H1 (cell line): ENCODE measurements at regions not wholly inside any gene's neighbourhood (a gene's known extent, or its start where the extent isn't known, plus 50 kb on each side); places are given as distances from the start of the nearest gene placed in this dataset.

Source experiments
- CTCF ChIA-PET: fragments of 300-600 bp; sonication (Branson Sonifier 250); formaldehyde crosslinking; loops from one replicate; lab custom pipeline; 2021; ENCODE audit not compliant: partially characterized antibody; lab: Charles Lee
- POLR2A ChIA-PET: fragments of 300-600 bp; sonication (Branson Sonifier 250); formaldehyde crosslinking; loops from one replicate; lab custom pipeline; 2021; ENCODE audit warnings: inconsistent platforms; ENCODE audit not compliant: partially characterized antibody; lab: Charles Lee
- DNase-seq, 2 experiments: peaks; one replicate each; pipeline versions ENCODE4 v3.0.0 to v3.0.0-alpha.2; 2010 to 2022; ENCODE audit warnings: low spot score in 2 of 2, low read depth in 1 of 2, mixed read lengths in 1 of 2
- FAIRE-seq: peaks from 2 replicates; lab custom pipeline; 2011; peaks lifted over from hg19 to GRCh38; lab: Jason Lieb, UNC
- H2AFZ ChIP-seq: 2 replicates; pipeline ENCODE4 v1.8.1; 2012; ENCODE audit warnings: low read length, inconsistent platforms
- H2AK5ac ChIP-seq: 2 replicates; pipeline ENCODE4 v1.6.1; 2013; ENCODE audit warnings: low read depth, low read length
- H2BK120ac ChIP-seq: replicated peaks from 2 replicates; pipeline ENCODE3; 2013; ENCODE audit warnings: low read depth, low read length, inconsistent platforms
- H2BK12ac ChIP-seq: 2 replicates; pipeline ENCODE4 v1.6.1; 2013; ENCODE audit warnings: low read depth, low read length
- H2BK15ac ChIP-seq: 2 replicates; pipeline ENCODE4 v1.6.1; 2013; ENCODE audit warnings: low read length
- H2BK20ac ChIP-seq: 2 replicates; pipeline ENCODE4 v1.6.1; 2013; ENCODE audit warnings: low read length
- H2BK5ac ChIP-seq: 2 replicates; pipeline ENCODE4 v1.6.1; 2013; ENCODE audit warnings: low read depth, low read length
- H3K14ac ChIP-seq: 2 replicates; pipeline ENCODE4 v1.6.1; 2013; ENCODE audit warnings: inconsistent platforms; ENCODE audit not compliant: insufficient read length
- H3K18ac ChIP-seq: 2 replicates; pipeline ENCODE4 v1.6.1; 2013; ENCODE audit warnings: low read length; ENCODE audit errors: extremely low read depth
- H3K23ac ChIP-seq: 2 replicates; pipeline ENCODE4 v1.6.1; 2013; ENCODE audit warnings: inconsistent platforms; ENCODE audit not compliant: insufficient read length
- H3K23me2 ChIP-seq: 2 replicates; pipeline ENCODE4 v1.6.1; 2013; ENCODE audit warnings: low read depth, low read length
- H3K27ac ChIP-seq: 2 replicates; pipeline ENCODE4 v1.6.1; 2011; ENCODE audit warnings: low read depth, low read length, inconsistent platforms
- H3K27me3 ChIP-seq, 4 experiments: replicated peaks in 1 of 4; 1 replicate in 1 of 4; 2 replicates in 3 of 4; pipeline versions ENCODE4 v1.6.1 to v1.8.1; 2011 to 2013; ENCODE audit warnings: low read length in 3 of 4, mild to moderate bottlenecking in 3 of 4, inconsistent platforms in 2 of 4, mixed read lengths in 2 of 4, moderate library complexity in 1 of 4; ENCODE audit not compliant: control insufficient read depth in 3 of 4, insufficient read depth in 3 of 4; ENCODE audit errors: extremely low read depth in 1 of 4
- H3K36me3 ChIP-seq, 4 experiments: 2 replicates each; pipeline versions ENCODE4 v1.6.1 to v1.8.1; 2011 to 2013; ENCODE audit warnings: mild to moderate bottlenecking in 4 of 4, low read length in 3 of 4, moderate library complexity in 2 of 4, control low read depth in 1 of 4, inconsistent platforms in 1 of 4; ENCODE audit not compliant: insufficient read depth in 4 of 4, control insufficient read depth in 2 of 4
- H3K4ac ChIP-seq: replicated peaks from 2 replicates; pipeline ENCODE3; 2013; ENCODE audit warnings: low read length, low read depth, mixed read lengths, inconsistent platforms; ENCODE audit not compliant: insufficient read length
- H3K4me1 ChIP-seq, 4 experiments: replicated peaks in 1 of 4; 1 replicate in 1 of 4; 2 replicates in 3 of 4; pipeline versions ENCODE4 v1.6.1 to v1.8.1; 2011 to 2013; ENCODE audit warnings: low read length in 3 of 4, inconsistent platforms in 2 of 4, mixed read lengths in 1 of 4; ENCODE audit not compliant: insufficient read depth in 4 of 4, control insufficient read depth in 3 of 4
- H3K4me2 ChIP-seq, 2 experiments: 2 replicates each; pipeline versions ENCODE4 v1.6.1 to v1.8.1; 2011 to 2013; ENCODE audit warnings: low read depth in 2 of 2, low read length in 2 of 2, control low read depth in 1 of 2, inconsistent platforms in 1 of 2, mild to moderate bottlenecking in 1 of 2; ENCODE audit not compliant: insufficient read depth in 1 of 2
- H3K4me3 ChIP-seq, 4 experiments: fragments of 200-600, 300-600 bp in 1 of 4; sonication (generic), shearing (Covaris generic), sonication (Bioruptor Twin) in 1 of 4; 2 replicates each; pipeline versions ENCODE4 v1.5.1 to v1.8.1; 2011 to 2016; ENCODE audit warnings: low read length in 4 of 4, low read depth in 3 of 4, control low read depth in 2 of 4, inconsistent platforms in 2 of 4, mild to moderate bottlenecking in 2 of 4, mixed read lengths in 1 of 4, moderate library complexity in 1 of 4; ENCODE audit not compliant: insufficient read depth in 2 of 4; ENCODE audit errors: extremely low read depth in 1 of 4
- H3K56ac ChIP-seq: replicated peaks from 2 replicates; pipeline ENCODE3; 2013; ENCODE audit warnings: low read depth, mild to moderate bottlenecking, mixed read lengths, low read length, inconsistent platforms; ENCODE audit not compliant: insufficient read length
- H3K79me1 ChIP-seq: 2 replicates; pipeline ENCODE4 v1.6.1; 2013; ENCODE audit warnings: low read depth, low read length, control low read depth
- H3K79me2 ChIP-seq, 2 experiments: 2 replicates each; pipeline versions ENCODE4 v1.6.1 to v1.8.1; 2012 to 2013; ENCODE audit warnings: low read length in 2 of 2, mild to moderate bottlenecking in 2 of 2, inconsistent platforms in 1 of 2; ENCODE audit not compliant: insufficient read depth in 2 of 2, control insufficient read depth in 1 of 2
- H3K9ac ChIP-seq, 4 experiments: replicated peaks in 1 of 4; 1 replicate in 1 of 4; 2 replicates in 3 of 4; pipeline versions ENCODE4 v1.6.1 to v1.8.1; 2011 to 2013; ENCODE audit warnings: low read depth in 3 of 4, low read length in 3 of 4, control low read depth in 2 of 4, mild to moderate bottlenecking in 2 of 4, moderate library complexity in 2 of 4, inconsistent platforms in 1 of 4; ENCODE audit errors: extremely low read depth in 1 of 4
- H3K9me3 ChIP-seq, 2 experiments: 2 replicates each; pipeline versions ENCODE4 v1.6.1 to v1.8.1; 2012 to 2013; ENCODE audit warnings: mild to moderate bottlenecking in 2 of 2, moderate library complexity in 2 of 2, control low read depth in 1 of 2, inconsistent platforms in 1 of 2, low read depth in 1 of 2, low read length in 1 of 2, mixed read lengths in 1 of 2; ENCODE audit not compliant: insufficient read depth in 2 of 2
- H4K20me1 ChIP-seq, 2 experiments: replicated peaks in 1 of 2; 2 replicates each; pipeline versions ENCODE3 to v1.8.1; 2011 to 2013; ENCODE audit warnings: inconsistent platforms in 2 of 2, low read length in 2 of 2, mild to moderate bottlenecking in 1 of 2; ENCODE audit not compliant: insufficient read depth in 2 of 2, control insufficient read depth in 1 of 2
- H4K5ac ChIP-seq: 2 replicates; pipeline ENCODE4 v1.6.1; 2013; ENCODE audit warnings: low read length, low read depth, mixed read lengths, inconsistent platforms; ENCODE audit not compliant: insufficient read length
- H4K8ac ChIP-seq: 2 replicates; pipeline ENCODE4 v1.8.0; 2013; ENCODE audit warnings: mild to moderate bottlenecking, moderate library complexity, low read length, inconsistent platforms; ENCODE audit not compliant: insufficient read depth; ENCODE audit errors: extremely low read depth
- H4K91ac ChIP-seq: replicated peaks from 2 replicates; pipeline ENCODE3; 2013; ENCODE audit warnings: low read length, mixed read lengths, inconsistent platforms; ENCODE audit not compliant: insufficient read length
- CEBPB ChIP-seq: IDR thresholded peaks from 2 replicates; pipeline ENCODE4 v1.6.1; 2012; ENCODE audit warnings: low read depth, low read length
- POU5F1 ChIP-seq: IDR thresholded peaks from 2 replicates; pipeline ENCODE4 v1.6.1; 2011; ENCODE audit warnings: low read depth, mild to moderate bottlenecking, low read length, moderate library complexity
- WGBS, 2 experiments: shearing (Covaris generic) in 1 of 2; methylation state at CpG; one replicate each; pipeline versions ENCODE4 v1.1.6 to v1.1.7; 2013 to 2015; ENCODE audit warnings: low lambda C conversion rate in 2 of 2, mixed read lengths in 2 of 2, inconsistent platforms in 1 of 2, low coverage in 1 of 2, missing lambda C conversion rate in 1 of 2; ENCODE audit not compliant: insufficient replicate concordance in 2 of 2, insufficient coverage in 1 of 2, insufficient read length in 1 of 2; ENCODE audit errors: extremely low coverage in 1 of 2, missing lambda C conversion rate in 1 of 2; 5-methylcytosine and 5-hydroxymethylcytosine counted together

- no peak for DNase-seq
Observed at GRCh38 chr6:74606582-74607071, 599.2 kb downstream of the COL12A1 start.

More at GRCh38 chr6:74606582-74607071, 599.2 kb downstream of the COL12A1 start:
- no peak overlapping the region for H2BK12ac ChIP-seq
- no peak overlapping the region for H3K4me2 ChIP-seq
- POLR2A ChIA-PET = no interaction called here
- no peak overlapping the region for H3K56ac ChIP-seq
- H3K4ac ChIP-seq = no peak overlapping the region
- CTCF ChIA-PET = no interaction called here
- H4K8ac ChIP-seq = no peak overlapping the region
- H3K27ac ChIP-seq = no peak overlapping the region
- H3K79me2 ChIP-seq = no peaks in the 10 kb centered on the region
- WGBS, 2 experiments = 89% methylated on average over 3 of the region's 3 CpGs; no CpG with 5 or more reads in 1 of the 2 experiments
- no peak overlapping the region for H3K9ac ChIP-seq
- no peaks in the 10 kb centered on the region for H3K79me1 ChIP-seq
- H3K4me3 ChIP-seq = no peak overlapping the region
- H2BK20ac ChIP-seq = no peak overlapping the region
- FAIRE-seq = no peak
- no peak overlapping the region for H2BK5ac ChIP-seq
- no peak overlapping the region for H4K5ac ChIP-seq
- no peak overlapping the region for H3K14ac ChIP-seq
- H2AFZ ChIP-seq = no peak overlapping the region
- H3K23ac ChIP-seq = no peak overlapping the region
- no peak overlapping the region for H4K91ac ChIP-seq
- no peak overlapping the region for H2BK15ac ChIP-seq
- H2BK120ac ChIP-seq = no peak overlapping the region
- H3K9me3 ChIP-seq = no peaks in the 10 kb centered on the region
- H2AK5ac ChIP-seq = no peak overlapping the region
- no peaks in the 10 kb centered on the region for H3K4me1 ChIP-seq
- H3K27me3 ChIP-seq = no peaks in the 10 kb centered on the region
- H3K36me3 ChIP-seq = no peaks in the 10 kb centered on the region
- TF ChIP-seq POU5F1 (no peak), CEBPB (0 out of 2 replicates have a peak, but pooled peaks have one; percentile 35)
- no peak overlapping the region for H3K18ac ChIP-seq
- H4K20me1 ChIP-seq = no peaks in the 10 kb centered on the region
- no peaks in the 10 kb centered on the region for H3K23me2 ChIP-seq
